ENCODE measurements at regions not wholly inside any gene's neighbourhood (a gene's known extent, or its start where the extent isn't known, plus 50 kb on each side); places are given as distances from the start of the nearest gene placed in this dataset.
"Not testable (repeated sequence)": the region's sequence is repeated elsewhere in the genome, so short reads cannot be mapped to it uniquely, and the experiment has no call there.

DNA sequence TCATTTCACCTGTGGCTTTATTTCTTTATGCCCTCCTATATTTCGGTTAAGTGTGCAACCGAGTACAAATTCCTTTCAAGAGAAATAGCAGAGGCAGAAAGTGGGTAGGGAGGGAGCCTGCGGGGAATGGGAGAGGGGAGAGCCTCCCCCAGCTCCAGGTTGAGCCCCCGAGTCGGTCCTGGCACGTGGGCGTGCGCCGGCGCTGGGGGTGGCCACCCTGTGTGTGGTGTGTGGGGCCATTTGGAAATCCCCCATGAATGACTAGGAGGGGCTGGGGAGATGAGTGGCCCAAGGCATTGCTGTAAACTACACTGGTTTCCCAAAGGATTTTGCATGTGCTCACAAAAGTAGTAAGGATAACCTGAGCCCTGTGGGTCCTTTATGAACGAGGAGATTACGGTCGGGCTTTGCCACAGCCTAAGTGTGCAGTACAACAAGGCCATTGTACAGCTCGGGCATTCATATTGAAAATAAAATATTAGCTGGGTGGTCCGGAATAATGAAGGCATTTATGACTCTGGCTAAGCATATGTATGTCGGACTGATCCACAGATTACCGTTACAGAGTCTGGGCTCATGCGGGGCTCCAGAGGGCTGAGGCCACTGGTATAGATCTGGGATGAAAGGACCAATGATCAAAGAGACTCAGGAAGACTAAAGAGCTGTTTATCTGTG lies 84.5 kb upstream of the RALGAPA2 start:
- DNase-seq (ENCODE audit: low read depth in 2 of 2): no peak

- no peak for DNase-seq (ENCODE audit: low read depth in 2 of 2)
Measured at GRCh38 chr20:20795721-20796120, 83.3 kb upstream of the RALGAPA2 start.

DNA sequence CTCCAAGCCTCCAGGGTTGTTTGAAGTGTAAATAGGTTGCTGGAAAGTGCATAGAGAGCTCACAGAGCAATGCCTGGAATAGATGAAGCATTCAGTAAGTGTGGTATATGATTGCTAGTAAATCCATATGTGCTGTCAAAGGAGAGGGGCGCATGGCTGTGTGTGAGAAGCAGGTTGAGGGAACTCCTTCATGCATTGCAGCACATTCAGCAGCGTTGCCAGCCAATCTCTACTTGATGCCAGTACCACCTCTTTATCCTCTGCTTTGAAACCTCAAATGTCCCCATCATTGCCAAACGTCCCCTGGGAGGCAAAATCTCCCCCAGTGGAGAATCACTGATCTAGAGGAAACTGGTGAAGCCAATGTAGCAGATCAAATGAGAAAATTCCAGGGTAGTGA lies 82.7 kb upstream of the RALGAPA2 start:
- DNase-seq (ENCODE audit: low read depth in 2 of 2): no peak

DNA sequence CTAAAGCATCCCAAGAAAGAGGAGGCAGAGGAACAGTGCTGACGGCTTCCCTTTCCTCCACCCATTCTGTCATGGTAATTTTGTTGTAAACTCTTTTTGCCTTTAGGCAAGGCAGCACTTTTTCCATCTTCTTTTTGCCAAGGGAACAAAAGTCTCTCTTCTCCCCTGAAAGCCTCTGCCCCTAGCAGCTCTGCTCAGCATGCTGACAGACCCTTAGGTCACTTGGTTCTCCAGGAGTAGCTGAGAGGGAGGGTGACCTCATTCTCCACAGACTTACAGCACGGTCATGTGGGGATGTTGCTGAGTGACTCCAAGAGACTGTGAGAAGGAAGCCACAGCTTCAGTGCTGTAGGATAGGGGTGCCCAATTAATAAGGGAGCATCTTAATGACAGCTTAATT lies 81.1 kb upstream of the RALGAPA2 start:
- no peak for DNase-seq (ENCODE audit: low read depth in 2 of 2)

- no peak for DNase-seq (ENCODE audit: low read depth in 2 of 2)
Measured at GRCh38 chr20:20791664-20792568, 79.5 kb upstream of the RALGAPA2 start.

GRCh38 chr20:20788308-20788707 lies 75.9 kb upstream of the RALGAPA2 start:
- DNase-seq (ENCODE audit: low read depth in 2 of 2): no peak

- no peak for DNase-seq (ENCODE audit: low read depth in 2 of 2)
Measured at GRCh38 chr20:20786428-20786827, 74.0 kb upstream of the RALGAPA2 start.

- no peak for DNase-seq (ENCODE audit: low read depth in 2 of 2)
Measured at GRCh38 chr20:20785226-20785625, 72.8 kb upstream of the RALGAPA2 start.

GRCh38 chr20:20784450-20784849 lies 72.0 kb upstream of the RALGAPA2 start:
- DNase-seq (ENCODE audit: low read depth in 2 of 2): not testable (repeated sequence)

GRCh38 chr20:20783450-20783849 lies 71.0 kb upstream of the RALGAPA2 start:
- DNase-seq (ENCODE audit: low read depth in 2 of 2): no peak

GRCh38 chr20:20782755-20783154 lies 70.3 kb upstream of the RALGAPA2 start:
- DNase-seq (ENCODE audit: low read depth in 2 of 2): no peak

GRCh38 chr20:20782231-20782630 lies 69.8 kb upstream of the RALGAPA2 start:
- DNase-seq (ENCODE audit: low read depth in 2 of 2): no peak

GRCh38 chr20:20781029-20781428 lies 68.6 kb upstream of the RALGAPA2 start:
- DNase-seq (ENCODE audit: low read depth in 2 of 2): no peak

GRCh38 chr20:20780127-20780824 lies 67.8 kb upstream of the RALGAPA2 start:
- DNase-seq (ENCODE audit: low read depth in 2 of 2): no peak

DNA sequence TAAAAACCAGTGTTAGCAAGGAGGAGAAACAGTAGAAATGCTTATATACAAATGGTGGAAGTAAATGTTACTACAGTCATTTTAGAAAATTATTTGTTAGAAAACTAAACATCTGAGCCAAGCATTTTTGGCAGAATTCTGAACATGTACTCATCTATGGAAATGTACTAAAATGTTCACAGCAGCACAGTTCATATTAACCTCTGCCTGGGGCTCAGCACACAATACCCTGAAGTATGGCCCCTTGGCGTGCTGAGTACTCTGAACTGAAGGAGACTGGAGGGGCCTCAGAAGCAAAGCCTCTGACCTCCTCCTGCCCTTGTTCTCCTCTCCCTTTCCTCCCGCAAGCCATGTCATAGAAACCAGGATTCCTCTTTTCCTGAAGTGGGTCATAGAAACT lies 66.2 kb upstream of the RALGAPA2 start:
- no peak for DNase-seq (ENCODE audit: low read depth in 2 of 2)

- no peak for DNase-seq (ENCODE audit: low read depth in 2 of 2)
Measured at GRCh38 chr20:20772497-20773085, 60.1 kb upstream of the RALGAPA2 start.

DNA sequence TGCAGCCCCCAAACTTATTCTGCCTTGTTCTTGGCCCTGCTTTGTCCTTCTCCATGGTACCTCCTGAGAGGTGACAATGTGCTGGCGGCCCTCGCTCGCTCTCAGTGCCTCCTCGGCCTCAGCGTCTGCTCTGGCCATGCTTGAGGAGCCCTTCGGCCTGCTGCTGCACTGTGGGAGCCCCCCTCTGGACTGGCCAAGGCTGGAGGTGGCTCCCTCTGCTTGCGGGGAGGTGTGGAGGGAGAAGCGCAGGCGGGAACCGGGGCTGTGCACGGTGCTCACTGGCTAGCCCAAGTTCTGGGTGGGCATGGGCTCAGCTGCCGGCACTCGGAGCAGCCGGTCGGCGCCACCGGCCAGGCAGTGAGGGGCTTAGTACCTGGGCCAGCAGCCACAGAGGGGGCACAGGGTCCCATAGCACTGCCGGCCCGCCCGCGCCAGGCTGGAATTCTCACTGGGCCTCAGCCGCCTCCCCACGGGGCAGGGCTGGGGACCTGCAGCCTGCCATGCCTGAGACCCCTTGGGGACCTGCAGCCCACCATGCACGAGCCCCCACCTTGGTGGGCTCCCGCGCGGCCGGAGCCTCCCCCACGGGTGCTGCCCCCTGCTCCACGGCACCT lies 55.9 kb upstream of the RALGAPA2 start:
- DNase-seq (ENCODE audit: low read depth in 2 of 2): no peak

DNA sequence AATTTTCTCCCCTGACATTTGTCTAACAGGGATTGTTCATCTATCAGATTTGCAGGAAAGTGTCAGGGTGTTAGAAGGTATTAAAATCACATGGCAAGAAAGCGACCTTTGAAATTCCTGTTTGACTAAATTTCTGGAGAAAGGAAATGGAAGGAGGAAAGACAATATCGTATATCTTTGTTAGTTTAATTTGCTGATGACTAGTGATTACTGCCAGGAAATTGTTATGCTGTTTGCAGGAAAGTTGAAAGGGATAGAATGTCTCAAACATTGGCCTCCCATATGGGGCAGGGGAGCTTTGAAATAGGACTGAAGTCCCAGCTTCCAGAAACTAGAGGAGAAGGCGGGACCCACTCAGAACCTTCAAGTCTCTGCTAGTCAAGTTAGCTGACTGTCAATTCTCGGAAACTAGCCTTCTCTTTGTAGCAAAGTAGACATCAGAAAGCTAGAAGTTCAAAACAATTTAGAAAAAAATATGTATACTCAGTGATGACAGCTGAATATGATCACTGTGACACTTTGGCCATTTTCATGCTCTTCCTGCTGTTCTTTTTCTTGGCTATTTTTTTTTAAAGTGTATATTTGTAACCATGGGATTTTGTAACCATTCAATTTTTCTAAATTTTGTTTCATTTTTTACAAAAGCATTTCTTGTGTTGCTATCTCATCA lies 53.4 kb upstream of the RALGAPA2 start:
- no peak for DNase-seq (ENCODE audit: low read depth in 2 of 2)

DNA sequence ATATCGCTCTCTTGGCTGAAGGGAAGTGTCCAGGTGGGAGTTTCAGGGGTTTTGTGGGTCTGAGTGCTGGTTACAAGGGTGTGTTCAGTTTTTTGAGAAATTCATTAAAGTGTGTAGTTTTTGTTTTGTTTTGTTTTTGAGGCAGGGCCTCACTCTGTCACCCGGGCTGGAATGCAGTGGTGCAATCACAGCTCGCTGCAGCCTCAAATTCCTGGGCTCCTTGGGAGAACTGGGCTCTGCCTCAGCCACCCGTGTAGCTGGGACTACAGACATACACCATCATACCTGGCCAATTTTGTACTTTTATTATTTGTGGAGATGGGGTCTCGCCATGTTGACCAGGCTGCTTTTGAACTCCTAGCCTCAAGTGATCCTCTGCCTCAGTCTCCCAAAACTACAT lies 51.2 kb upstream of the RALGAPA2 start:
- no peak for DNase-seq (ENCODE audit: low read depth in 2 of 2)
